ENCODE measurements at regions not wholly inside any gene's neighbourhood (a gene's known extent, or its start where the extent isn't known, plus 50 kb on each side); places are given as distances from the start of the nearest gene placed in this dataset.

GRCh38 chr5:74464512-74465209 is 175.9 kb downstream of the ENC1 start:
- DNase-seq (ENCODE audit: low read depth), result no peak
- TF ChIP-seq CTCF (conservative IDR thresholded peaks at IDR 0.05; ENCODE audit: low read depth, low read length), result no peak
- H3K4me3 ChIP-seq (ENCODE audit: low read length), result no peak overlapping the region

DNA sequence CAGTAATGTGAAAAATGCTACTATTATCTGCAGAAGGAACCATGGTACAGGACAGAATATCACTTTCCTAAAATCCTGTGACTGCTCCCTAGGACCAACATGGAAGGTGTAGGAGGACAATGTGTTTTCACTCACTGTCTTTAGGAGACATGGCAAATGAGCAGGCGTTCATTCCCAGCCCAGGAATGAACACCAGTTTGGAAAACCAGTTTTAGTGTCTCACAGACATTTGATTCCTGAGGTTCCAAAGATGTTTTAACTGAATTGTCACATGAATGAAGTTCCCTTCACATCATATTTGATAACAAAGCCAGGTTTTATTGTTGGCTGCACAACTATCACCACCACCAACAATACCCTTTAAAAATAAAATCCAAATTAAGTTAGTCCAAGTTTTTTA is 178.2 kb downstream of the ENC1 start:
- H3K4me3 ChIP-seq (ENCODE audit: low read length), result no peak overlapping the region
- no peak for TF ChIP-seq CTCF (conservative IDR thresholded peaks at IDR 0.05; ENCODE audit: low read depth, low read length)
- DNase-seq (ENCODE audit: low read depth), result no peak

DNA sequence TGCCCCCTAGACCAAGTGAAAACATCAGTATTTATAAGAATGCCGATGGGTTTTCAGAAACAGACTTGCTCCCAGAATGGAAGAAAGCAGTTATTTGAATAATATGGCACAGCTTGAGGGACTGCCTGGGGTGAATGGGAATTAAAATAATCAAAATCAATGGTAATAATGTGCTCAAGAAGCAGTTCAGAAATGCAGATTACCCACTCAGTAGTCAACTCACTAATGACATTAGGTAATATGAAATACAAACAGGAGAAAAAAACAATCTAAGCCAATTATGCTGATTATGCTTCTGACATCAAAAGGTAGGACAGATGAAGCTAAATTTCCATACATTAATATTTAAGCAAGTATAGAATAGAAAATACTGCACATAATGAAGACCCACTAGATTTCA is 179.3 kb downstream of the ENC1 start:
- no peak for TF ChIP-seq CTCF (conservative IDR thresholded peaks at IDR 0.05; ENCODE audit: low read depth, low read length)
- DNase-seq (ENCODE audit: low read depth), result no peak
- no peak overlapping the region for H3K4me3 ChIP-seq (ENCODE audit: low read length)

DNA sequence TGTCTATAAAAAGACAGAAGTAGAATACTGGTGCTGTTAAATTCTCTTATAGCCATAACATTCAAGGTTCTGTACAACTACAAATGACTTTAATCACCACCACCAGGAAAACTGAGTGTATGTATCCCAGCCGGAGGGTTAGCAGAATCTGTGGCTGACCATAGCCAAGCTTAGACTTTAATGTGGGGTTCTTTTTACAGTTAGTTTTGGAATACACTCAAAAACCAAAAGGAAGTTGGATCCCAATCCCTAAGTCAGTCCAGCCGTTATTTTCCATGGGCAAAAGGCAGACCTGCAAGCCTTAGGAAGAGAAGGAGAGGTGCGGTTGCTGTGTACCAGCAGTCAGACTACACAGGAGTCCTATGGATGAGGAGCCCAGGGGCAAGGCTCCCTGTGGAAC is 179.8 kb downstream of the ENC1 start:
- H3K4me3 ChIP-seq (ENCODE audit: low read length), result no peak overlapping the region
- no peak for TF ChIP-seq CTCF (conservative IDR thresholded peaks at IDR 0.05; ENCODE audit: low read depth, low read length)
- DNase-seq (ENCODE audit: low read depth), result no peak

DNA sequence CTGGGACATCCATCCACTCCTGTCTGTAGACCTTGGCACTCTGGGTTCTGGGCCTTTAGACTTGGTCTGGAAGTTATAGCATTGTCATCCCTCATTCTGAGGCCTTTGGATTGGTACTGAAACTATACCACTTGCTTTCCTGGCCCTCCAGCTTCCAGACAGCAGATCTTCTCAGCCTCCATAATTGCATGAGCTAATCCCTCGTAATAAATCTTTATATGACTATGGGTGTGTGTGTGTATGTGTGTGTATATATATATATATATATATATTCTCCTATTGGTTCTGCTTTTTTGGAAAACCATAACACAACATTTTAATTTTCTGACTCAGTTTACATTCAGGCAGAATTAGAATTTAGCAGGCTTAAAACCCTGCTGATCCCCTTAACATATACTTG is 180.5 kb downstream of the ENC1 start:
- no peak overlapping the region for H3K4me3 ChIP-seq (ENCODE audit: low read length)
- TF ChIP-seq CTCF (conservative IDR thresholded peaks at IDR 0.05; ENCODE audit: low read depth, low read length), result no peak
- no peak for DNase-seq (ENCODE audit: low read depth)

- DNase-seq (ENCODE audit: low read depth), result no peak
- TF ChIP-seq CTCF (conservative IDR thresholded peaks at IDR 0.05; ENCODE audit: low read depth, low read length), result no peak
- H3K4me3 ChIP-seq (ENCODE audit: low read length), result no peak overlapping the region
These were observed 182.7 kb downstream of the ENC1 start for GRCh38 chr5:74457876-74458275.

- no peak overlapping the region for H3K4me3 ChIP-seq (ENCODE audit: low read length)
- TF ChIP-seq CTCF (conservative IDR thresholded peaks at IDR 0.05; ENCODE audit: low read depth, low read length), result no peak
- DNase-seq (ENCODE audit: low read depth), result no peak
These were observed 186.1 kb downstream of the ENC1 start for GRCh38 chr5:74454263-74455030.
